Esophagus muscularis mucosa (tissue), 4 donors: ENCODE measurements at regions not wholly inside any gene's neighbourhood (a gene's known extent, or its start where the extent isn't known, plus 50 kb on each side); places are given as distances from the start of the nearest gene placed in this dataset.

ENCODE experiments used
- CTCF ChIP-seq, 3 experiments: fragments of 200-600 bp in 2 of 3; fragments of 450-650 bp in 1 of 3; sonication (generic) in 2 of 3; IDR thresholded peaks; one replicate each; pipeline ENCODE4 v1.5.1; 2017 to 2019; ENCODE audit warnings: antibody characterized with exemption in 3 of 3, mild to moderate bottlenecking in 2 of 3, moderate library complexity in 1 of 3
- EP300 ChIP-seq: sonication (generic); formaldehyde crosslinking; IDR thresholded peaks from one replicate; pipeline ENCODE4 v1.6.1; 2017; ENCODE audit warnings: antibody characterized with exemption
- POLR2A ChIP-seq: fragments of 450-650 bp; IDR thresholded peaks from one replicate; pipeline ENCODE4 v1.6.1; 2017; ENCODE audit warnings: antibody characterized with exemption, moderate library complexity, mild to moderate bottlenecking, low read depth
- POLR2AphosphoS5 ChIP-seq, 2 donors: sonication (generic); formaldehyde crosslinking; IDR thresholded peaks; one replicate each; pipeline ENCODE4 v1.6.1; 2017; ENCODE audit warnings: antibody characterized with exemption in 2 of 2

GRCh38 chr4:53929311-53929710, 135.1 kb downstream of the CHIC2 start:
- no peak for TF ChIP-seq CTCF (IDR thresholded peaks at IDR 0.05)
- no peak for TF ChIP-seq POLR2A
- no peak for TF ChIP-seq EP300
- no peak for TF ChIP-seq POLR2AphosphoS5 (IDR thresholded peaks at IDR 0.05)
